Uterus (tissue), 2 donors: ENCODE measurements at regions not wholly inside any gene's neighbourhood (a gene's known extent, or its start where the extent isn't known, plus 50 kb on each side); places are given as distances from the start of the nearest gene placed in this dataset.

ENCODE experiments used
- POLR2A ChIP-seq, 2 donors: fragments of 450-650 bp; IDR thresholded peaks; one replicate each; pipeline ENCODE4 v1.6.1; 2016; ENCODE audit warnings: antibody characterized with exemption in 2 of 2, mild to moderate bottlenecking in 1 of 2, moderate library complexity in 1 of 2
- TF ChIP-seq, protein P1 (sequence below), 4 experiments: fragments of 200-600 bp in 2 of 4; fragments of 450-650 bp in 2 of 4; sonication (generic) in 2 of 4; IDR thresholded peaks; one replicate each; pipeline ENCODE4 v1.5.1; 2016 to 2019; ENCODE audit warnings: antibody characterized with exemption in 4 of 4, mild to moderate bottlenecking in 2 of 4, moderate library complexity in 1 of 4

GRCh38 chr21:23316190-23316589 lies 2291.1 kb downstream of the MRPL39 start:
- TF ChIP-seq, protein P1, sequence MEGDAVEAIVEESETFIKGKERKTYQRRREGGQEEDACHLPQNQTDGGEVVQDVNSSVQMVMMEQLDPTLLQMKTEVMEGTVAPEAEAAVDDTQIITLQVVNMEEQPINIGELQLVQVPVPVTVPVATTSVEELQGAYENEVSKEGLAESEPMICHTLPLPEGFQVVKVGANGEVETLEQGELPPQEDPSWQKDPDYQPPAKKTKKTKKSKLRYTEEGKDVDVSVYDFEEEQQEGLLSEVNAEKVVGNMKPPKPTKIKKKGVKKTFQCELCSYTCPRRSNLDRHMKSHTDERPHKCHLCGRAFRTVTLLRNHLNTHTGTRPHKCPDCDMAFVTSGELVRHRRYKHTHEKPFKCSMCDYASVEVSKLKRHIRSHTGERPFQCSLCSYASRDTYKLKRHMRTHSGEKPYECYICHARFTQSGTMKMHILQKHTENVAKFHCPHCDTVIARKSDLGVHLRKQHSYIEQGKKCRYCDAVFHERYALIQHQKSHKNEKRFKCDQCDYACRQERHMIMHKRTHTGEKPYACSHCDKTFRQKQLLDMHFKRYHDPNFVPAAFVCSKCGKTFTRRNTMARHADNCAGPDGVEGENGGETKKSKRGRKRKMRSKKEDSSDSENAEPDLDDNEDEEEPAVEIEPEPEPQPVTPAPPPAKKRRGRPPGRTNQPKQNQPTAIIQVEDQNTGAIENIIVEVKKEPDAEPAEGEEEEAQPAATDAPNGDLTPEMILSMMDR (IDR thresholded peaks at IDR 0.05) = no peak
- no peak for TF ChIP-seq POLR2A (IDR thresholded peaks at IDR 0.05)
